Heart left ventricle (tissue), 16 donors: ENCODE measurements at regions not wholly inside any gene's neighbourhood (a gene's known extent, or its start where the extent isn't known, plus 50 kb on each side); places are given as distances from the start of the nearest gene placed in this dataset.

Source experiments
- ATAC-seq, 4 donors: fragments of 200-7000 bp; cut with Tn5 transposase; one replicate each; pipeline ENCODE4 v1.9.1; 2020 to 2022; ENCODE audit warnings: moderate library complexity in 4 of 4, mild to moderate bottlenecking in 3 of 4, moderate number of reproducible peaks in 1 of 4
- DNase-seq, 5 donors: peaks; one replicate each; pipeline ENCODE4 v3.0.0-alpha.2; 2020
- H3K27ac ChIP-seq, 12 donors: fragments of 200-600 bp; sonication (generic) in 4 of 12; one replicate each; pipeline versions ENCODE4 v1.5.0 to v1.8.0; 2016 to 2022; ENCODE audit warnings: mild to moderate bottlenecking in 2 of 12
- H3K27me3 ChIP-seq, 9 donors: fragments of 200-600 bp; sonication (generic) in 2 of 9; one replicate each; pipeline versions ENCODE4 v1.5.1 to v1.8.0; 2016 to 2022; ENCODE audit warnings: mild to moderate bottlenecking in 3 of 9
- H3K36me3 ChIP-seq, 9 donors: fragments of 200-600 bp; sonication (generic) in 2 of 9; one replicate each; pipeline versions ENCODE4 v1.5.0 to v1.8.0; 2018 to 2022; ENCODE audit warnings: mild to moderate bottlenecking in 2 of 9
- H3K4me1 ChIP-seq, 12 donors: fragments of 200-600 bp; sonication (generic) in 4 of 12; one replicate each; pipeline versions ENCODE4 v1.5.0 to v1.8.0; 2016 to 2022; ENCODE audit warnings: mild to moderate bottlenecking in 3 of 12
- H3K4me3 ChIP-seq, 12 donors: fragments of 200-600 bp; sonication (generic) in 4 of 12; one replicate each; pipeline versions ENCODE4 v1.5.0 to v1.8.0; 2017 to 2022; ENCODE audit warnings: mild to moderate bottlenecking in 9 of 12, moderate library complexity in 4 of 12
- H3K9me3 ChIP-seq, 12 donors: fragments of 200-600 bp; sonication (generic) in 4 of 12; one replicate each; pipeline versions ENCODE4 v1.5.0 to v1.8.0; 2016 to 2022; ENCODE audit warnings: mild to moderate bottlenecking in 1 of 12
- POLR2A ChIP-seq, 2 donors: fragments of 450-650 bp; IDR thresholded peaks; one replicate each; pipeline ENCODE4 v1.6.1; 2017; ENCODE audit warnings: antibody characterized with exemption in 2 of 2, mild to moderate bottlenecking in 2 of 2, moderate library complexity in 2 of 2
- WGBS, 4 donors: extraction: QIAGEN DNeasy Blood & Tissue Kit in 2 of 4; methylation state at CpG; one replicate each; pipeline versions ENCODE4 v1.1.5 to v1.1.7; 2013 to 2018; 5-methylcytosine and 5-hydroxymethylcytosine counted together
- intact Hi-C, 10 donors: fragments of 100-400 bp; cut with DNase I; formaldehyde crosslinking; loops; one replicate each; pipeline versions ENCODE4 v1.11.1 to v1.14.2; 2022
- TF ChIP-seq, protein P1 (sequence below), 12 donors: fragments of 200-600 bp; sonication (generic) in 4 of 12; IDR thresholded peaks; one replicate each; pipeline versions ENCODE4 v1.5.0 to v1.8.0; 2018 to 2022; ENCODE audit warnings: antibody characterized with exemption in 12 of 12, mild to moderate bottlenecking in 5 of 12
- donor health status: ischemic (EF 13 %, LVEDD 7.1; RV severe dilation, severe dysfunction).
- donor health status: healthy with polysubstance abuse.
- donor health status: DM: no; HTN: yes; CAD: no.
- donor health status: DM: no; HTN: no; CAD: no.
- donor health status: ischemic (EF 25% LVEDD 6.9; RV normal size, moderate dysfunction).
- donor health status: ischemic (EF 25% LVEDD 5.7; RV mildly dilated, moderate dysfunction).
- donor health status: healthy.
- donor health status: DM: yes; HTN: yes; CAD: no.
- donor health status: ischemic (EF 35%, LVEDD 5.7; RV mildly dilated, moderate dysfunction).
- donor health status: nonischemic (EF 11% LVEDD 7.7; RV severe dilation, severe dysfunction).
- donor health status: DM: yes; HTN: yes; CAD: no.
- donor health status: PGD.
- donor health status: ischemic (EF 29% LVEDD 5.4; RV normal size, mild dysfunction).
- donor health status: nonischemic (EF 23%, LVEDD 6.1; RV moderate dilation, normal function).

DNA sequence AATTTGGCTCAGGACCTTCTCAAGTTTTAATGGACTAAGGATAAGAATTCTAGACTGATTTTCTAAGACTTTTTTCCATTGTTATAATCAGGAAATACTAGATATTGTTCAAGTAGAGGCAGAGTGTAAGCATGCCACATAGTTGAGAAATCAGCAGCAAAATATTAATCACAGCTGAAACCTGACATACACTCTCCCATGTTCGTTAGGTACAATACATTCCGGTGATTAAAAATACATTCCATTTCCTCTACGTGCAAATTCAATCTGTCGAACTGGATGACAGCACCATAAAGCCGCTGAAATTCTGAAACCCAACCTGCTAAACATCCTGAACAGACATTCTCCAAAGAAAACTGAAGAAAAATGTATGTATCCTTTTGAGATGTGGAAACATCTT, 587.6 kb upstream of the DIPK2B start:
- DNase-seq (no peak), ATAC-seq (no peak)
- TF ChIP-seq, protein P1, sequence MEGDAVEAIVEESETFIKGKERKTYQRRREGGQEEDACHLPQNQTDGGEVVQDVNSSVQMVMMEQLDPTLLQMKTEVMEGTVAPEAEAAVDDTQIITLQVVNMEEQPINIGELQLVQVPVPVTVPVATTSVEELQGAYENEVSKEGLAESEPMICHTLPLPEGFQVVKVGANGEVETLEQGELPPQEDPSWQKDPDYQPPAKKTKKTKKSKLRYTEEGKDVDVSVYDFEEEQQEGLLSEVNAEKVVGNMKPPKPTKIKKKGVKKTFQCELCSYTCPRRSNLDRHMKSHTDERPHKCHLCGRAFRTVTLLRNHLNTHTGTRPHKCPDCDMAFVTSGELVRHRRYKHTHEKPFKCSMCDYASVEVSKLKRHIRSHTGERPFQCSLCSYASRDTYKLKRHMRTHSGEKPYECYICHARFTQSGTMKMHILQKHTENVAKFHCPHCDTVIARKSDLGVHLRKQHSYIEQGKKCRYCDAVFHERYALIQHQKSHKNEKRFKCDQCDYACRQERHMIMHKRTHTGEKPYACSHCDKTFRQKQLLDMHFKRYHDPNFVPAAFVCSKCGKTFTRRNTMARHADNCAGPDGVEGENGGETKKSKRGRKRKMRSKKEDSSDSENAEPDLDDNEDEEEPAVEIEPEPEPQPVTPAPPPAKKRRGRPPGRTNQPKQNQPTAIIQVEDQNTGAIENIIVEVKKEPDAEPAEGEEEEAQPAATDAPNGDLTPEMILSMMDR (IDR thresholded peaks at IDR 0.05), result no peak
- no peak for TF ChIP-seq POLR2A (IDR thresholded peaks at IDR 0.05)
- Histone ChIP-seq H3K27me3 (peaks cover 0 to 25% (median 0%) of the 10 kb centered on the region in 9 donors), H3K4me3 (no peak overlapping the region), H3K36me3 (no peaks in the 10 kb centered on the region), H3K4me1 (peaks cover 0 to 7% (median 0%) of the 10 kb centered on the region in 12 donors), H3K9me3 (peaks cover 0 to 8% (median 0%) of the 10 kb centered on the region in 12 donors), H3K27ac (peak overlapping the region in 8 of 12 donors; percentile 25 to 67 (median 42))
- intact Hi-C loops, result loop anchor here in 2 of 10 donors (5.0 to 10.0 kb wide), 2 partner anchors 274 to 586 kb away; partner anchors contain the start of gene DIPK2B (in 1 of the 2)
- 29 to 64% (median 53%) methylated on average over 5 of the region's 5 CpGs for WGBS, 4 donors

- Histone ChIP-seq H3K9me3 (no peaks in the 10 kb centered on the region), H3K27ac (no peak overlapping the region), H3K36me3 (no peaks in the 10 kb centered on the region), H3K4me3 (no peak overlapping the region), H3K27me3 (peaks cover 0 to 17% (median 0%) of the 10 kb centered on the region in 9 donors), H3K4me1 (peaks cover 0 to 8% (median 0%) of the 10 kb centered on the region in 12 donors)
- intact Hi-C loops, result loop anchor here in 2 of 10 donors (10.0 kb wide), 1 partner anchor 270 kb away; no protein-coding TSS in a partner anchor
- DNase-seq (no peak), ATAC-seq (peak in 2 of 4 donors; percentile 36)
- whole genome bisulfite sequencing, 4 donors, result 55 to 62% (median 55%) methylated on average over 3 of the region's 3 CpGs
- TF ChIP-seq, protein P1 (IDR thresholded peaks at IDR 0.05), result no peak
- TF ChIP-seq POLR2A (IDR thresholded peaks at IDR 0.05), result no peak
These were observed 583.9 kb upstream of the DIPK2B start for GRCh38 chrX:45784590-45784989.

DNA sequence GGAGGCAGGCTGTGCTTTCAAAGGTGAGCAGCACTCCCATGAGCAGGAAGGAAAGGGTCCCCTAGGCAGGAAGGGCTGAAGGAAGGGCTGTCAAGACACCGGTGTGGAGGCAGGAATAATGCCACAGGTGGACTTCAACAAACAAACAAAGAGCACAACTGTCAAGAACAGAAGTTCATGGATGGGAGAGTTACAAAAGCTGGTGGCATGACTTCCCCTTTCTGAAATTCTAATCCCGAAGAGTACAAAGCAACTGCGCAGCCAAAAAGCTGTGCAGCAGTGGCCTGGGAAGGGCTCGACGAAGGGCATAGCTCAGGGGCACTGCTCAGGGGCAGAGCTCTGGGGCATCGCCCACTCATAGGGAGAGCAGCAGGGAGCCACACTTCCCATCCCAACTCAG, 582.3 kb upstream of the DIPK2B start:
- TF ChIP-seq, protein P1 (IDR thresholded peaks at IDR 0.05), result no peak
- intact Hi-C loops, result loop anchor here in 2 of 10 donors (10.0 kb wide), 1 partner anchor 268 kb away; no protein-coding TSS in a partner anchor
- H3K4me1 ChIP-seq, result peaks cover 0 to 8% (median 0%) of the 10 kb centered on the region in 12 donors
- no peak overlapping the region for H3K27ac ChIP-seq
- H3K27me3 ChIP-seq, result peaks cover 0 to 12% (median 0%) of the 10 kb centered on the region in 9 donors
- no peaks in the 10 kb centered on the region for H3K9me3 ChIP-seq
- no peak for ATAC-seq
- 68 to 81% (median 77%) methylated on average over 6 of the region's 6 CpGs for WGBS, 4 donors
- no peaks in the 10 kb centered on the region for H3K36me3 ChIP-seq
- no peak overlapping the region for H3K4me3 ChIP-seq
- peak in 1 of 5 donors; percentile 31 for DNase-seq

GRCh38 chrX:45781901-45782553, 581.4 kb upstream of the DIPK2B start:
- no peaks in the 10 kb centered on the region for H3K36me3 ChIP-seq
- H3K4me1 ChIP-seq, result peaks cover 0 to 11% (median 0%) of the 10 kb centered on the region in 12 donors
- no peak for DNase-seq
- no peak overlapping the region for H3K4me3 ChIP-seq
- TF ChIP-seq, protein P1 (IDR thresholded peaks at IDR 0.05), result peak in 7 of 12 donors; percentile 20 to 43 (median 27)
- TF ChIP-seq POLR2A (IDR thresholded peaks at IDR 0.05), result no peak
- peaks cover 0 to 8% (median 0%) of the 10 kb centered on the region in 9 donors for H3K27me3 ChIP-seq
- WGBS, 4 donors, result 47 to 58% (median 50%) methylated on average over 4 of the region's 4 CpGs
- peak in 2 of 4 donors; percentile 47 to 59 for ATAC-seq
- intact Hi-C loops, result loop anchor here in 2 of 10 donors (10.0 kb wide), 1 partner anchor 267 kb away; no protein-coding TSS in a partner anchor
- H3K9me3 ChIP-seq, result no peaks in the 10 kb centered on the region
- H3K27ac ChIP-seq, result no peak overlapping the region
